ENCODE measurements at regions not wholly inside any gene's neighbourhood (a gene's known extent, or its start where the extent isn't known, plus 50 kb on each side); places are given as distances from the start of the nearest gene placed in this dataset.
A peak's percentile ranks its signal among the peaks of the same experiment; 100 is the strongest.

- no peak for ATAC-seq
- intact Hi-C loops (cut with DNase I) = no loop called here
- no peak for DNase-seq (ENCODE audit: low spot score)
These were observed 58.3 kb upstream of the BACH2 start for GRCh38 chr6:90354961-90355360.

DNA sequence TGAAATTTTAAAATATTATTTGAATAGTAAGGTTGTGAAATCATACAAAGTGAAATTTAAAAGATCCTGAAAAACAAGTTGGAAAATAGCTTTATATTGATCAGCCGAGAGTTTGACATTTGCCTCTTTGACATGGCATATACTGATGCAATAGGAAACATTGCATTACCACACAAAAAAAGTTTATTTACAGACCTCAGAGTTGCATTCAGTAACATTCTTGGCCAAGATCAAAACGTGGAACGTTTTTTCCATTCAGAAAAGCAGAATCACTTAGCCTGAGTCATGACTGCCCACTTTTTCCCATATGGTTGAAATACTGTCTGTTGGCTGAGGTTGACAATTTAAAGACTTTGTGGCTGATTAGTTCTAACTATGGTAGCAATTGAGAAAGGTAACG lies 55.1 kb upstream of the BACH2 start:
- intact Hi-C loops (cut with DNase I) = no loop called here
- no peak for ATAC-seq
- DNase-seq (ENCODE audit: low spot score) = no peak

- DNase-seq (ENCODE audit: low spot score) (no peak), ATAC-seq (peak; percentile 70)
- intact Hi-C loops (cut with DNase I) = no loop called here
These were observed 54.3 kb upstream of the BACH2 start for GRCh38 chr6:90350689-90351554.

DNA sequence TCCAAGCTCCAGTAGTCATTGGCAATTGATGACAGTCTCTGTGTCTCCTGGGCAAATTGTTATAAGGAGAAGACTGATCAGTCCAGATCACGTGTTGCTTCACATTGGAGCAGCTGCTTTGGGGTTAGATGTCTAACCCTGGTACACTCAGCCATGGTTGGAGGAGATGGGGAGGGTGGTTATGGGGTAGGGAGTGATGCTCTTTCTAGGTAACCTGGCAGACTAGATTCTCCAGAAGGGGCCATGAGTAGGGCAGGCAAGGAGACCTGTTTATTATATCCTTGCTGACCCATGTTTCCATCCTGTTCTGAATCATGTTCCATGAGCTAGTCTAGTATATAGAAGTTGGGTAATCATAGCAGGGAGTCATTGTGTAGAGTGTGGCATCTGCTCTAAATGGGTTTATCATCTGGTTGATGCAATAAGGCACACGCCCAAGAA lies 50.8 kb upstream of the BACH2 start:
- intact Hi-C loops (cut with DNase I) = no loop called here
- no peak for ATAC-seq
- no peak for DNase-seq (ENCODE audit: low spot score)

- intact Hi-C loops (cut with DNase I) = no loop called here
- ATAC-seq = no peak
These were observed 50.1 kb upstream of the BACH2 start for GRCh38 chr6:90346729-90347128.

More at GRCh38 chr6:90346729-90347128, 50.1 kb upstream of the BACH2 start:
- no peak for DNase-seq (ENCODE audit: low spot score)

Data from sciatic nerve (tissue), 2 donors.